HepG2 (cell line): ENCODE measurements at regions not wholly inside any gene's neighbourhood (a gene's known extent, or its start where the extent isn't known, plus 50 kb on each side); places are given as distances from the start of the nearest gene placed in this dataset.
A peak's percentile ranks its signal among the peaks of the same experiment; 100 is the strongest.

Experiments used
- ATAC-seq: fragments of 200-7000 bp; cut with Tn5 transposase; 3 replicates; pipeline ENCODE4 v1.9.1; 2020; ENCODE audit warnings: mild to moderate bottlenecking, moderate library complexity
- BruUV-seq: library from RNA; stranded (reverse); fragments of 400-500 nt; replicated peaks from 2 replicates; lab custom pipeline; 2021; lab: Mats Ljungman, UMichigan
- CTCF ChIA-PET: fragments of 300-600 bp; formaldehyde crosslinking; extraction: SDS; loops from one replicate; lab custom pipeline; 2021; ENCODE audit warnings: low total read pairs, inconsistent platforms, low intra/inter-chr PET ratio; lab: Yijun Ruan, JAX
- POLR2A ChIA-PET: fragments of 350-600 bp; sonication (Branson Sonifier 250); formaldehyde crosslinking; loops from one replicate; lab custom pipeline; 2020; ENCODE audit warnings: antibody characterized with exemption, inconsistent platforms; lab: Yijun Ruan, JAX
- DNase-seq: peaks from one replicate; pipeline ENCODE4 v3.0.0-alpha.2; 2015; ENCODE audit warnings: low spot score
- FAIRE-seq: peaks from 3 replicates; lab custom pipeline; 2011; peaks lifted over from hg19 to GRCh38; lab: Jason Lieb, UNC
- H2AFZ ChIP-seq: one replicate; pipeline ENCODE4 v1.6.1; 2011; ENCODE audit warnings: low read length, inconsistent platforms
- H3K27ac ChIP-seq: fragments of 300-600 bp; 3 replicates; pipeline ENCODE4 v1.8.0; 2011; ENCODE audit warnings: mixed run types, mild to moderate bottlenecking, mixed read lengths, low read length, inconsistent platforms; ENCODE audit not compliant: insufficient read depth; ENCODE audit errors: extremely low read length
- H3K27me3 ChIP-seq, 2 experiments: fragments of 200-600 bp in 1 of 2; 2 replicates in 1 of 2; 3 replicates in 1 of 2; pipeline versions ENCODE4 v1.6.0 to v1.8.0; 2011; ENCODE audit warnings: low read length in 2 of 2, mild to moderate bottlenecking in 2 of 2, moderate library complexity in 2 of 2, inconsistent platforms in 1 of 2; ENCODE audit not compliant: insufficient read depth in 2 of 2, control insufficient read depth in 1 of 2
- H3K36me3 ChIP-seq, 2 experiments: fragments of 200-600 bp in 1 of 2; replicated peaks in 1 of 2; 2 replicates in 1 of 2; 3 replicates in 1 of 2; pipeline versions ENCODE4 v1.5.1 to v1.8.0; 2011; ENCODE audit warnings: low read length in 2 of 2, inconsistent platforms in 1 of 2; ENCODE audit not compliant: insufficient read depth in 2 of 2, control insufficient read depth in 1 of 2
- H3K4me1 ChIP-seq: 2 replicates; pipeline ENCODE4 v1.5.1; 2012; ENCODE audit warnings: low read length, inconsistent platforms; ENCODE audit not compliant: insufficient read depth
- H3K4me2 ChIP-seq: 2 replicates; pipeline ENCODE4 v1.6.0; 2011; ENCODE audit warnings: low read depth, low read length, inconsistent platforms
- H3K4me3 ChIP-seq, 3 experiments: fragments of 200-600 bp in 1 of 3; sonication (generic), shearing (Covaris generic) in 1 of 3; replicated peaks in 1 of 3; 2 replicates each; pipeline ENCODE4 v1.5.1; 2011 to 2016; ENCODE audit warnings: low read length in 3 of 3, inconsistent platforms in 2 of 3, low read depth in 2 of 3, mild to moderate bottlenecking in 2 of 3, control low read depth in 1 of 3, mixed read lengths in 1 of 3; ENCODE audit not compliant: insufficient read depth in 1 of 3
- H3K79me2 ChIP-seq: one replicate; pipeline ENCODE4 v1.6.1; 2011; ENCODE audit warnings: low read length, inconsistent platforms; ENCODE audit not compliant: insufficient read depth
- H3K9ac ChIP-seq: 2 replicates; pipeline ENCODE4 v1.6.0; 2011; ENCODE audit warnings: mild to moderate bottlenecking, low read depth, low read length, inconsistent platforms; ENCODE audit not compliant: insufficient read depth
- H3K9me3 ChIP-seq: 2 replicates; pipeline ENCODE4 v1.5.1; 2012; ENCODE audit warnings: mild to moderate bottlenecking, low read length
- H4K20me1 ChIP-seq: 2 replicates; pipeline ENCODE4 v1.6.0; 2011; ENCODE audit warnings: inconsistent platforms, mild to moderate bottlenecking, low read length, moderate library complexity; ENCODE audit not compliant: insufficient read depth
- CSRNP1 ChIP-seq: sonication (generic); formaldehyde crosslinking; IDR thresholded peaks from 2 replicates; pipeline ENCODE4 v1.8.1; 2023; ENCODE audit warnings: mild to moderate bottlenecking, missing genetic modification reagents
- HOMEZ ChIP-seq: IDR thresholded peaks from 2 replicates; pipeline ENCODE4 v1.6.1; 2016; ENCODE audit warnings: low read depth
- MAF1 ChIP-seq: sonication (generic); formaldehyde crosslinking; IDR thresholded peaks from 2 replicates; pipeline ENCODE4 v1.5.0; 2020; ENCODE audit warnings: missing genetic modification reagents, borderline replicate concordance
- MAFF ChIP-seq: IDR thresholded peaks from 2 replicates; pipeline ENCODE4 v1.6.1; 2011; ENCODE audit warnings: low read depth, low read length, improper control_type of control experiment
- MAFK ChIP-seq, 2 experiments: IDR thresholded peaks in 1 of 2; conservative IDR thresholded peaks in 1 of 2; 2 replicates each; pipeline ENCODE4 v1.6.1; 2011; ENCODE audit warnings: improper control_type of control experiment in 2 of 2, low read length in 2 of 2
- SMAD1 ChIP-seq: sonication (generic); formaldehyde crosslinking; IDR thresholded peaks from 2 replicates; pipeline ENCODE4 v1.4.0; 2020; ENCODE audit warnings: missing genetic modification reagents, low read depth, mild to moderate bottlenecking, borderline replicate concordance
- SNAPC2 ChIP-seq: sonication (generic); formaldehyde crosslinking; IDR thresholded peaks from 2 replicates; pipeline ENCODE4 v1.8.1; 2022; ENCODE audit warnings: mild to moderate bottlenecking, missing genetic modification reagents
- TBX2 ChIP-seq: sonication (generic); formaldehyde crosslinking; IDR thresholded peaks from 2 replicates; pipeline ENCODE4 v1.5.0; 2020; ENCODE audit warnings: missing genetic modification reagents, mild to moderate bottlenecking, borderline replicate concordance
- ZBTB7A ChIP-seq: sonication (generic); formaldehyde crosslinking; IDR thresholded peaks from 2 replicates; pipeline ENCODE4 v1.8.0; 2022; ENCODE audit warnings: mild to moderate bottlenecking, missing genetic modification reagents
- ZKSCAN8 ChIP-seq: IDR thresholded peaks from 2 replicates; pipeline ENCODE4 v1.6.1; 2016; ENCODE audit warnings: borderline replicate concordance, missing genetic modification reagents, missing compliant biosample characterization
- WGBS: methylation state at CpG from one replicate; pipeline ENCODE4 v1.1.6; 2017; ENCODE audit warnings: low lambda C conversion rate; 5-methylcytosine and 5-hydroxymethylcytosine counted together
- in situ Hi-C: cut with HindIII; loops from 2 replicates; pipeline ENCODE4 v1.10.0; 2017; ENCODE audit warnings: low pct_unique_long_range_greater_than_20kb; ENCODE audit not compliant: extremely low pct_ligation_motif_present
- intact Hi-C: fragments of 100-400 bp; cut with micrococcal nuclease; formaldehyde crosslinking; loops from one replicate; pipeline ENCODE4 v1.10.0; 2022; ENCODE audit not compliant: unreplicated experiment

- no peaks in the 10 kb centered on the region for H3K27me3 ChIP-seq
- H3K9ac ChIP-seq = no peak overlapping the region
- DNase-seq (no peak), ATAC-seq (no peak), FAIRE-seq (no peak)
- ChIA-PET POLR2A (no interaction called here), CTCF (no interaction called here)
- no peaks in the 10 kb centered on the region for H3K36me3 ChIP-seq
- no peak overlapping the region for H2AFZ ChIP-seq
- no peaks in the 10 kb centered on the region for H3K4me1 ChIP-seq
- intact Hi-C loops = no loop called here
- in situ Hi-C loops = no loop called here
- no peak for TF ChIP-seq MAF1
- TF ChIP-seq MAFK (conservative IDR thresholded peaks at IDR 0.05 in 1 of 2, IDR thresholded peaks at IDR 0.05 in 1 of 2; ENCODE audit: low read length in 2 of 2) = peak; percentile 50 to 77; a peak in 3 of 4 replicates
- no peak for TF ChIP-seq HOMEZ (CRISPR knock-in tag)
- no peak for TF ChIP-seq ZBTB7A (CRISPR knock-in tag)
- TF ChIP-seq SNAPC2 (CRISPR knock-in tag) = no peak
- TF ChIP-seq TBX2 (CRISPR knock-in tag) = no peak
- TF ChIP-seq SMAD1 = no peak
- peak; percentile 59 for TF ChIP-seq MAFF
- no peak for TF ChIP-seq CSRNP1 (CRISPR knock-in tag)
- TF ChIP-seq ZKSCAN8 = no peak
- no peak overlapping the region for H3K4me2 ChIP-seq
- no TSS peak for BruUV-seq
- H3K9me3 ChIP-seq = no peaks in the 10 kb centered on the region
- no peaks in the 10 kb centered on the region for H4K20me1 ChIP-seq
- WGBS = 0% methylated on average over 1 of the region's 1 CpG
- no peak overlapping the region for H3K27ac ChIP-seq
- H3K4me3 ChIP-seq = no peak overlapping the region
- H3K79me2 ChIP-seq = no peaks in the 10 kb centered on the region
These were observed 236.0 kb upstream of the SYT1 start for GRCh38 chr12:78628491-78629100.
